ENCODE measurements at regions not wholly inside any gene's neighbourhood (a gene's known extent, or its start where the extent isn't known, plus 50 kb on each side); places are given as distances from the start of the nearest gene placed in this dataset.

DNA sequence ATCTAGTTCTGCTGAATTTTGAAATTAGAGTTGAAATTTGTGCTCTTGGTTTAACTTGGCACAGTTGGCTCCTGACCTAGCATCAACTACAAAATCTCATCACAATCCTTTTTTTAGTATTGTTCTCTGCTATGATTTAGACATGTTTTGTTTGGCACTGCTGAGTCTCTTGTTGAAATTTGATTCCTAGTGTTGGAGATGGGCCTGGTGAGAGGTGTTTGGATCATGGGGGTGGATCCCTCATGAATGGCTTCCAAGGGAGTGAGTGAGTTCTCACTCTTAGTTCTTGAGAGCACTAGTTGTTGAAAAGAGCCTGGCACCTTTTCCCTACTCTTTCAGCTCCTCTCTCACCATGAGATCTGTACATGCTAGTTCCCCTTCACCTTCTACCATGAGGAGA is 605.6 kb upstream of the SLC39A10 start:
- TF ChIP-seq, protein P1, sequence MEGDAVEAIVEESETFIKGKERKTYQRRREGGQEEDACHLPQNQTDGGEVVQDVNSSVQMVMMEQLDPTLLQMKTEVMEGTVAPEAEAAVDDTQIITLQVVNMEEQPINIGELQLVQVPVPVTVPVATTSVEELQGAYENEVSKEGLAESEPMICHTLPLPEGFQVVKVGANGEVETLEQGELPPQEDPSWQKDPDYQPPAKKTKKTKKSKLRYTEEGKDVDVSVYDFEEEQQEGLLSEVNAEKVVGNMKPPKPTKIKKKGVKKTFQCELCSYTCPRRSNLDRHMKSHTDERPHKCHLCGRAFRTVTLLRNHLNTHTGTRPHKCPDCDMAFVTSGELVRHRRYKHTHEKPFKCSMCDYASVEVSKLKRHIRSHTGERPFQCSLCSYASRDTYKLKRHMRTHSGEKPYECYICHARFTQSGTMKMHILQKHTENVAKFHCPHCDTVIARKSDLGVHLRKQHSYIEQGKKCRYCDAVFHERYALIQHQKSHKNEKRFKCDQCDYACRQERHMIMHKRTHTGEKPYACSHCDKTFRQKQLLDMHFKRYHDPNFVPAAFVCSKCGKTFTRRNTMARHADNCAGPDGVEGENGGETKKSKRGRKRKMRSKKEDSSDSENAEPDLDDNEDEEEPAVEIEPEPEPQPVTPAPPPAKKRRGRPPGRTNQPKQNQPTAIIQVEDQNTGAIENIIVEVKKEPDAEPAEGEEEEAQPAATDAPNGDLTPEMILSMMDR (conservative IDR thresholded peaks at IDR 0.05; ENCODE audit: low read depth, low read length), result no peak
- DNase-seq (ENCODE audit: low read depth), result peak; percentile 44
- H3K4me3 ChIP-seq (ENCODE audit: low read depth, low read length), result no peak overlapping the region

DNA sequence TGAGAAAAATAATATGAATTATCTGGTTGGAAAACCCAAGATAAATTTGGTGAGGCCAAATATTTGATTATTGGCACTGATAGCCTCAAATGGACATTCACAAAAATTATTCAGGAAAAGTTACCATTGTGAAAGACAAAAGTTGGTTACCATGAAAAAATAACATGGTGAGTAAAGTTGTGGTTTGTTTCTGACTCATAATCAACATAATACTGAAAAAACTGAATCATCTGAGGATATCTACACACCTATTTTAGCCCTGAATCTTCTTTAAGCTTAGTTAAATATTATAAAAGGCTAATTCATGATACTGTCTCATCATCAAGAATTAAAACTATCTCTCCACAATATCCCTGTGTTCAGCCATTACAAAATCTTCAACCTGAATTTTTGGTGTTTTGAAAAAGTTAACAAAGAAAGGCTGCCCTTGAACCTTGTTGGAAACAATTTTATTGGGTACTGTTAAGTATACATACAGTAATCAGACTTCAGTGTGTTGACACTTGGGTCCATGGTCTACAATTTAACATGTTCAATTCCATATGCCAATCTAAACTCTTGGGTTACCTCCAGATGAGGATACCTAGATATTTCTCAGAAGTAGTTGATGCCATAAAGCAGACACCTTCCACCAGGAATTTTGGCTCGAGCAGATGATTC is 607.5 kb upstream of the SLC39A10 start:
- DNase-seq (ENCODE audit: low read depth), result peak; percentile 8
- H3K4me3 ChIP-seq (ENCODE audit: low read depth, low read length), result no peak overlapping the region
- TF ChIP-seq, protein P1 (conservative IDR thresholded peaks at IDR 0.05; ENCODE audit: low read depth, low read length), result no peak

GRCh38 chr2:195047955-195048354 is 609.1 kb upstream of the SLC39A10 start:
- no peak for DNase-seq (ENCODE audit: low read depth)
- TF ChIP-seq, protein P1 (conservative IDR thresholded peaks at IDR 0.05; ENCODE audit: low read depth, low read length), result no peak
- no peak overlapping the region for H3K4me3 ChIP-seq (ENCODE audit: low read depth, low read length)

DNA sequence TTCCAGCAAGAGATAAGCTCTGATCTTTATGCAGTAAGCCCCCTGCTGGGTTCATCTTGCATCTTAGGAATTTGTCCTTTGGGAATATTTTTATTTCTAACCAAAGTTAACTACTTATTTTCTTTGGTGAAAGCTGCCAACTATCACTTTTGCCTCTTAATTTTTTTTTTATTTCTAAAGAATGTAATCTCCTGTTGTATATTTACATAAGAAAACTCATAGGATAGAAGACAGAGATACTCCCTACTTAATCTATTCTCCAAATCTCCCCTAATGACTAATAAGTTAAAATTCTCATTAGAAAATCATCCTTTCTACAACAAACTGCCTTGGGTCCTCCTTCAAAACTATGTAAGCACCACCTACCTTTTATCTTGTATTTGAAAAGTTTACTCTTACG is 612.2 kb upstream of the SLC39A10 start:
- H3K4me3 ChIP-seq (ENCODE audit: low read depth, low read length), result no peak overlapping the region
- peak; percentile 38 for DNase-seq (ENCODE audit: low read depth)
- TF ChIP-seq, protein P1 (conservative IDR thresholded peaks at IDR 0.05; ENCODE audit: low read depth, low read length), result no peak

- DNase-seq (ENCODE audit: low read depth), result peak; percentile 43
- TF ChIP-seq, protein P1 (conservative IDR thresholded peaks at IDR 0.05; ENCODE audit: low read depth, low read length), result no peak
These were observed 618.9 kb upstream of the SLC39A10 start for GRCh38 chr2:195038153-195038552.

GRCh38 chr2:195037045-195037444 is 620.0 kb upstream of the SLC39A10 start:
- DNase-seq (ENCODE audit: low read depth), result no peak
- H3K4me3 ChIP-seq (ENCODE audit: low read depth, low read length), result no peak overlapping the region

More at GRCh38 chr2:195038153-195038552, 618.9 kb upstream of the SLC39A10 start:
- H3K4me3 ChIP-seq (ENCODE audit: low read depth, low read length), result no peak overlapping the region

More at GRCh38 chr2:195037045-195037444, 620.0 kb upstream of the SLC39A10 start:
- TF ChIP-seq, protein P1 (conservative IDR thresholded peaks at IDR 0.05; ENCODE audit: low read depth, low read length), result no peak

Measured in choroid plexus epithelial cell (primary cell).